ENCODE measurements at regions not wholly inside any gene's neighbourhood (a gene's known extent, or its start where the extent isn't known, plus 50 kb on each side); places are given as distances from the start of the nearest gene placed in this dataset.

- TF ChIP-seq CTCF (IDR thresholded peaks at IDR 0.05) = no peak
- no peak for TF ChIP-seq EZH2 (IDR thresholded peaks at IDR 0.05; ENCODE audit: borderline replicate concordance, insufficient read depth, low read depth, low read length, poor library complexity, severe bottlenecking)
Observed at GRCh38 chr10:106355450-106355849, 809.1 kb downstream of the SORCS1 start.

Data from B cell (primary cell).